HCT116 (cell line): ENCODE measurements at regions not wholly inside any gene's neighbourhood (a gene's known extent, or its start where the extent isn't known, plus 50 kb on each side); places are given as distances from the start of the nearest gene placed in this dataset.

Source experiments
- ATAC-seq: fragments of 200-7000 bp; cut with Tn5 transposase; 2 replicates; pipeline ENCODE4 v1.9.1; 2020; ENCODE audit warnings: mild to moderate bottlenecking, moderate library complexity
- BruUV-seq: library from RNA; stranded (reverse); fragments of 400-500 nt; replicated peaks from 2 replicates; lab custom pipeline; 2021; lab: Mats Ljungman, UMichigan
- CTCF ChIA-PET: fragments of 300-600 bp; sonication (Branson Sonifier 250); formaldehyde crosslinking; loops from one replicate; lab custom pipeline; 2021; ENCODE audit warnings: antibody characterized with exemption; lab: Charles Lee
- POLR2A ChIA-PET: fragments of 300-600, 350-600 bp; sonication (Branson Sonifier 250); formaldehyde crosslinking; loops from one replicate; lab custom pipeline; 2021; ENCODE audit warnings: antibody characterized with exemption; lab: Charles Lee
- RAD21 ChIA-PET, 2 experiments: fragments of 300-600 bp; sonication (Branson Sonifier 250); formaldehyde crosslinking; loops; one replicate each; lab custom pipeline; 2023; ENCODE audit warnings: low total read pairs in 2 of 2; ENCODE audit not compliant: uncharacterized antibody in 2 of 2, unreplicated experiment in 2 of 2, low non-redundant PET in 1 of 2; lab: Charles Lee
- DNase-seq: peaks from one replicate; pipeline ENCODE4 v3.0.0-alpha.2; 2010; ENCODE audit warnings: low read depth, low spot score
- H2AFZ ChIP-seq: fragments of 200-600 bp; shearing (Covaris generic), sonication (generic); 2 replicates; pipeline ENCODE4 v1.6.1; 2017; ENCODE audit warnings: low read depth, mixed run types, mixed read lengths, antibody characterized with exemption, low read length; ENCODE audit not compliant: poor library complexity, severe bottlenecking
- H3K27ac ChIP-seq: 2 replicates; pipeline ENCODE4 v1.5.1; 2012; ENCODE audit warnings: low read depth, low read length
- H3K27me3 ChIP-seq: fragments of 200-600 bp; sonication (generic); 2 replicates; pipeline ENCODE4 v1.6.1; 2016; ENCODE audit warnings: mixed run types, low read length, mixed read lengths; ENCODE audit not compliant: insufficient read depth
- H3K36me3 ChIP-seq, 2 experiments: fragments of 200-500 bp in 1 of 2; fragments of 200-600 bp in 1 of 2; sonication (Bioruptor generic) in 1 of 2; sonication (generic) in 1 of 2; 2 replicates each; pipeline versions ENCODE4 v1.5.1 to v1.6.1; 2014 to 2016; ENCODE audit warnings: low read length in 2 of 2, inconsistent platforms in 1 of 2, mixed read lengths in 1 of 2, mixed run types in 1 of 2; ENCODE audit not compliant: insufficient read depth in 2 of 2, control insufficient read depth in 1 of 2
- H3K4me1 ChIP-seq, 2 experiments: fragments of 200-600 bp in 1 of 2; sonication (generic) in 1 of 2; 2 replicates each; pipeline versions ENCODE4 v1.5.1 to v1.6.1; 2012 to 2017; ENCODE audit warnings: low read length in 2 of 2, inconsistent platforms in 1 of 2, mild to moderate bottlenecking in 1 of 2, mixed read lengths in 1 of 2, mixed run types in 1 of 2, moderate library complexity in 1 of 2; ENCODE audit not compliant: insufficient read depth in 2 of 2, control insufficient read depth in 1 of 2
- H3K4me2 ChIP-seq: fragments of 200-600 bp; sonication (generic); 2 replicates; pipeline ENCODE4 v1.6.1; 2017; ENCODE audit warnings: mixed run types, low read length, mixed read lengths
- H3K4me3 ChIP-seq, 2 experiments: fragments of 200-600 bp in 1 of 2; sonication (generic) in 1 of 2; replicated peaks in 1 of 2; 2 replicates each; pipeline ENCODE4 v1.5.1; 2011 to 2016; ENCODE audit warnings: low read length in 2 of 2, control low read depth in 1 of 2, low read depth in 1 of 2, mild to moderate bottlenecking in 1 of 2, mixed read lengths in 1 of 2, mixed run types in 1 of 2
- H3K79me2 ChIP-seq: fragments of 200-600 bp; sonication (generic); 2 replicates; pipeline ENCODE4 v1.6.1; 2017; ENCODE audit warnings: mild to moderate bottlenecking, mixed run types, low read length, moderate library complexity, mixed read lengths; ENCODE audit not compliant: insufficient read depth
- H3K9ac ChIP-seq: fragments of 200-600 bp; sonication (generic); 2 replicates; pipeline ENCODE4 v1.6.1; 2016; ENCODE audit warnings: low read length, mixed read lengths
- H3K9me2 ChIP-seq: fragments of 200-600 bp; sonication (generic), shearing (Covaris generic); 2 replicates; pipeline ENCODE4 v1.6.1; 2017; ENCODE audit warnings: mixed run types, mild to moderate bottlenecking, moderate library complexity; ENCODE audit not compliant: insufficient read depth
- H3K9me3 ChIP-seq, 2 experiments: fragments of 200-500 bp in 1 of 2; fragments of 200-600 bp in 1 of 2; sonication (Bioruptor generic) in 1 of 2; sonication (generic) in 1 of 2; 2 replicates each; pipeline ENCODE4 v1.6.1; 2014 to 2017; ENCODE audit warnings: low read length in 2 of 2, mixed read lengths in 2 of 2, inconsistent platforms in 1 of 2, low read depth in 1 of 2, mild to moderate bottlenecking in 1 of 2, mixed run types in 1 of 2, moderate library complexity in 1 of 2; ENCODE audit not compliant: control insufficient read depth in 1 of 2, insufficient read depth in 1 of 2
- H4K20me1 ChIP-seq: fragments of 200-600 bp; sonication (generic), shearing (Covaris generic); 2 replicates; pipeline ENCODE4 v1.6.1; 2017; ENCODE audit warnings: mixed run types, mild to moderate bottlenecking, moderate library complexity; ENCODE audit not compliant: insufficient read depth
- CBX3 ChIP-seq: IDR thresholded peaks from 2 replicates; pipeline ENCODE4 v1.6.1; 2012; ENCODE audit warnings: low read depth
- EGR1 ChIP-seq: IDR thresholded peaks from 2 replicates; pipeline ENCODE4 v1.6.1; 2012; ENCODE audit warnings: low read depth
- ELF1 ChIP-seq: IDR thresholded peaks from 2 replicates; pipeline ENCODE4 v1.6.1; 2012; ENCODE audit warnings: low read depth, borderline replicate concordance
- EZH2phosphoT487 ChIP-seq: fragments of 200-600 bp; IDR thresholded peaks from 2 replicates; pipeline ENCODE4 v1.6.1; 2018; ENCODE audit warnings: antibody characterized with exemption, borderline replicate concordance
- FOSL1 ChIP-seq: IDR thresholded peaks from 2 replicates; pipeline ENCODE4 v1.6.1; 2012; ENCODE audit warnings: low read depth
- JUND ChIP-seq: IDR thresholded peaks from 2 replicates; pipeline ENCODE4 v1.6.1; 2012
- POLR2A ChIP-seq: IDR thresholded peaks from 2 replicates; pipeline ENCODE4 v1.7.0; 2011; ENCODE audit warnings: borderline replicate concordance; ENCODE audit not compliant: insufficient read depth, insufficient read length; ENCODE audit errors: extremely low read depth
- POLR2AphosphoS5 ChIP-seq: IDR thresholded peaks from 2 replicates; pipeline ENCODE4 v1.6.1; 2011; ENCODE audit warnings: mild to moderate bottlenecking, low read depth, low read length, moderate library complexity
- SIN3A ChIP-seq: IDR thresholded peaks from 2 replicates; pipeline ENCODE4 v1.6.1; 2012; ENCODE audit warnings: low read depth
- SP1 ChIP-seq: IDR thresholded peaks from 2 replicates; pipeline ENCODE4 v1.6.1; 2012; ENCODE audit warnings: low read depth
- SRF ChIP-seq: IDR thresholded peaks from 2 replicates; pipeline ENCODE4 v1.6.1; 2012; ENCODE audit warnings: low read depth
- TCF7L2 ChIP-seq: IDR thresholded peaks from 2 replicates; pipeline ENCODE4 v1.7.0; 2011; ENCODE audit warnings: borderline replicate concordance, inconsistent platforms; ENCODE audit not compliant: insufficient read depth, insufficient read length; ENCODE audit errors: extremely low read depth
- YY1 ChIP-seq: IDR thresholded peaks from 2 replicates; pipeline ENCODE4 v1.6.1; 2011; ENCODE audit warnings: low read length, low read depth, moderate library complexity, mild to moderate bottlenecking; ENCODE audit not compliant: insufficient replicate concordance; ENCODE audit errors: extremely low read depth
- ZFX ChIP-seq: fragments of 450-650 bp; IDR thresholded peaks from 2 replicates; pipeline ENCODE4 v1.6.1; 2017
- ZNF274 ChIP-seq: fragments of 200-500 bp; sonication (Bioruptor generic); IDR thresholded peaks from 2 replicates; pipeline ENCODE4 v1.6.1; 2014; ENCODE audit warnings: mild to moderate bottlenecking, low read depth, low read length, inconsistent platforms
- intact Hi-C: fragments of 100-400 bp; cut with micrococcal nuclease; formaldehyde crosslinking; loops from 2 replicates; pipeline ENCODE4 v1.10.0; 2022
- TF ChIP-seq, protein P1 (sequence below): IDR thresholded peaks from 2 replicates; pipeline ENCODE4 v1.6.1; 2012
- TF ChIP-seq, protein P2 (sequence below), 3 experiments: fragments of 200-600 bp in 1 of 3; sonication (generic) in 1 of 3; IDR thresholded peaks in 2 of 3; conservative IDR thresholded peaks in 1 of 3; 2 replicates each; pipeline ENCODE4 v1.5.1; 2012 to 2017; ENCODE audit warnings: low read depth in 2 of 3, low read length in 2 of 3, antibody characterized with exemption in 1 of 3, borderline replicate concordance in 1 of 3, control low read depth in 1 of 3, mild to moderate bottlenecking in 1 of 3, mixed read lengths in 1 of 3, mixed run types in 1 of 3, moderate library complexity in 1 of 3; ENCODE audit not compliant: insufficient read depth in 1 of 3
- TF ChIP-seq, protein P3 (sequence below): IDR thresholded peaks from 2 replicates; pipeline ENCODE4 v1.6.1; 2012

GRCh38 chr4:111905511-111905910, 239.7 kb upstream of the FAM241A start:
- Histone ChIP-seq H3K27me3 (no peaks in the 10 kb centered on the region), H3K36me3 (no peaks in the 10 kb centered on the region), H3K4me2 (no peak overlapping the region), H3K4me3 (no peak overlapping the region), H4K20me1 (no peaks in the 10 kb centered on the region), H3K9me3 (no peaks in the 10 kb centered on the region), H3K79me2 (no peaks in the 10 kb centered on the region), H3K4me1 (no peaks in the 10 kb centered on the region), H3K9ac (no peak overlapping the region), H3K27ac (no peak overlapping the region), H2AFZ (no peak overlapping the region), H3K9me2 (no peaks in the 10 kb centered on the region)
- intact Hi-C loops, result no loop called here
- ChIA-PET RAD21 (no interaction called here), POLR2A (no interaction called here), CTCF (no interaction called here)
- DNase-seq (no peak), ATAC-seq (no peak)
- no TSS peak for BruUV-seq
- TF ChIP-seq, protein P1, sequence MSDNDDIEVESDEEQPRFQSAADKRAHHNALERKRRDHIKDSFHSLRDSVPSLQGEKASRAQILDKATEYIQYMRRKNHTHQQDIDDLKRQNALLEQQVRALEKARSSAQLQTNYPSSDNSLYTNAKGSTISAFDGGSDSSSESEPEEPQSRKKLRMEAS, result no peak
- TF ChIP-seq SIN3A (no peak), TCF7L2 (no peak), JUND (no peak), FOSL1 (no peak), POLR2A (no peak), EGR1 (no peak), ZNF274 (no peak), SRF (no peak), POLR2AphosphoS5 (no peak)

DNA sequence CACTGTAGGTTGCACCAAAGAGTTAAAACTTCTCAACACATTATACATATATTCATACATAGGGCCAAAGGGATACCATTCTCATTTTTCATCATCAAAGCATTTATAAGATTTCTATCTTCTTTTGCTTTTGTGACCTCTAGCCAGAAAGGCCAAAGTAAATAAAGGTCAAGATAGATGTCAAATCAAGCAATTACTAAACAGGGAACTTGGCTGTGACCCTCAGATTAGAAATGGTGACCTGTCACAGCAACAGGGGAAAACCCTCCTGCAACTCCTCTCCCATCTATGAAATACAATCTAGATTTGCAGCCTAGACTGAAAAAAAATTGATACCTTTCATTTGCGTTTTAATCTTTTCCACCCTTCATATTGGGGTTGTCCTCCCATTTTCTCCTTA, 225.6 kb upstream of the FAM241A start:
- intact Hi-C loops, result no loop called here
- Histone ChIP-seq H3K9ac (no peak overlapping the region), H3K4me3 (no peak overlapping the region), H2AFZ (no peak overlapping the region), H3K36me3 (no peaks in the 10 kb centered on the region), H4K20me1 (no peaks in the 10 kb centered on the region), H3K27ac (no peak overlapping the region), H3K4me1 (peaks cover 0 to 4% of the 10 kb centered on the region in 2 experiments; a peak in 1 of 4 replicates), H3K27me3 (no peaks in the 10 kb centered on the region), H3K9me3 (no peaks in the 10 kb centered on the region), H3K4me2 (no peak overlapping the region), H3K9me2 (no peaks in the 10 kb centered on the region), H3K79me2 (no peaks in the 10 kb centered on the region)
- ChIA-PET POLR2A (no interaction called here), CTCF (no interaction called here), RAD21 (no interaction called here)
- BruUV-seq, result no TSS peak
- DNase-seq, result no peak
- ATAC-seq, result no peak
- no peak for TF ChIP-seq SIN3A
- TF ChIP-seq EGR1, result no peak
- no peak for TF ChIP-seq SP1
- TF ChIP-seq ZFX, result no peak
- no peak for TF ChIP-seq EZH2phosphoT487
- TF ChIP-seq, protein P2, sequence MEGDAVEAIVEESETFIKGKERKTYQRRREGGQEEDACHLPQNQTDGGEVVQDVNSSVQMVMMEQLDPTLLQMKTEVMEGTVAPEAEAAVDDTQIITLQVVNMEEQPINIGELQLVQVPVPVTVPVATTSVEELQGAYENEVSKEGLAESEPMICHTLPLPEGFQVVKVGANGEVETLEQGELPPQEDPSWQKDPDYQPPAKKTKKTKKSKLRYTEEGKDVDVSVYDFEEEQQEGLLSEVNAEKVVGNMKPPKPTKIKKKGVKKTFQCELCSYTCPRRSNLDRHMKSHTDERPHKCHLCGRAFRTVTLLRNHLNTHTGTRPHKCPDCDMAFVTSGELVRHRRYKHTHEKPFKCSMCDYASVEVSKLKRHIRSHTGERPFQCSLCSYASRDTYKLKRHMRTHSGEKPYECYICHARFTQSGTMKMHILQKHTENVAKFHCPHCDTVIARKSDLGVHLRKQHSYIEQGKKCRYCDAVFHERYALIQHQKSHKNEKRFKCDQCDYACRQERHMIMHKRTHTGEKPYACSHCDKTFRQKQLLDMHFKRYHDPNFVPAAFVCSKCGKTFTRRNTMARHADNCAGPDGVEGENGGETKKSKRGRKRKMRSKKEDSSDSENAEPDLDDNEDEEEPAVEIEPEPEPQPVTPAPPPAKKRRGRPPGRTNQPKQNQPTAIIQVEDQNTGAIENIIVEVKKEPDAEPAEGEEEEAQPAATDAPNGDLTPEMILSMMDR (IDR thresholded peaks at IDR 0.05 in 2 of 3, conservative IDR thresholded peaks at IDR 0.05 in 1 of 3; ENCODE audit: borderline replicate concordance in 1 of 3, insufficient read depth in 1 of 3, low read depth in 2 of 3, low read length in 2 of 3), result no peak
- no peak for TF ChIP-seq ELF1
- no peak for TF ChIP-seq CBX3
- TF ChIP-seq POLR2AphosphoS5, result no peak
- no peak for TF ChIP-seq JUND
- TF ChIP-seq, protein P1, result no peak
- TF ChIP-seq SRF, result no peak
- TF ChIP-seq, protein P3, sequence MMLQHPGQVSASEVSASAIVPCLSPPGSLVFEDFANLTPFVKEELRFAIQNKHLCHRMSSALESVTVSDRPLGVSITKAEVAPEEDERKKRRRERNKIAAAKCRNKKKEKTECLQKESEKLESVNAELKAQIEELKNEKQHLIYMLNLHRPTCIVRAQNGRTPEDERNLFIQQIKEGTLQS, result no peak
- TF ChIP-seq YY1, result no peak
- no peak for TF ChIP-seq POLR2A
